Bronchial epithelial cell (primary cell): ENCODE measurements at regions not wholly inside any gene's neighbourhood (a gene's known extent, or its start where the extent isn't known, plus 50 kb on each side); places are given as distances from the start of the nearest gene placed in this dataset.

Source experiments
- DNase-seq: peaks from one replicate; pipeline ENCODE4 v3.0.0-alpha.2; 2010; ENCODE audit warnings: low read depth
- FAIRE-seq: peaks from 2 replicates; lab custom pipeline; 2011; peaks lifted over from hg19 to GRCh38; lab: Jason Lieb, UNC
- H3K27me3 ChIP-seq: 2 replicates; pipeline ENCODE4 v1.5.1; 2011; ENCODE audit warnings: low read length; ENCODE audit not compliant: control insufficient read depth, insufficient read depth
- H3K36me3 ChIP-seq: 2 replicates; pipeline ENCODE4 v1.5.1; 2011; ENCODE audit warnings: low read length; ENCODE audit not compliant: control insufficient read depth, insufficient read depth
- H3K4me3 ChIP-seq: 2 replicates; pipeline ENCODE4 v1.5.1; 2011; ENCODE audit warnings: mild to moderate bottlenecking, low read depth, low read length, control low read depth
- TF ChIP-seq, protein P1 (sequence below): IDR thresholded peaks from 2 replicates; pipeline ENCODE4 v1.5.1; 2011; ENCODE audit warnings: mild to moderate bottlenecking, moderate library complexity, low read length, control low read depth, inconsistent platforms; ENCODE audit not compliant: insufficient read depth, severe bottlenecking

DNA sequence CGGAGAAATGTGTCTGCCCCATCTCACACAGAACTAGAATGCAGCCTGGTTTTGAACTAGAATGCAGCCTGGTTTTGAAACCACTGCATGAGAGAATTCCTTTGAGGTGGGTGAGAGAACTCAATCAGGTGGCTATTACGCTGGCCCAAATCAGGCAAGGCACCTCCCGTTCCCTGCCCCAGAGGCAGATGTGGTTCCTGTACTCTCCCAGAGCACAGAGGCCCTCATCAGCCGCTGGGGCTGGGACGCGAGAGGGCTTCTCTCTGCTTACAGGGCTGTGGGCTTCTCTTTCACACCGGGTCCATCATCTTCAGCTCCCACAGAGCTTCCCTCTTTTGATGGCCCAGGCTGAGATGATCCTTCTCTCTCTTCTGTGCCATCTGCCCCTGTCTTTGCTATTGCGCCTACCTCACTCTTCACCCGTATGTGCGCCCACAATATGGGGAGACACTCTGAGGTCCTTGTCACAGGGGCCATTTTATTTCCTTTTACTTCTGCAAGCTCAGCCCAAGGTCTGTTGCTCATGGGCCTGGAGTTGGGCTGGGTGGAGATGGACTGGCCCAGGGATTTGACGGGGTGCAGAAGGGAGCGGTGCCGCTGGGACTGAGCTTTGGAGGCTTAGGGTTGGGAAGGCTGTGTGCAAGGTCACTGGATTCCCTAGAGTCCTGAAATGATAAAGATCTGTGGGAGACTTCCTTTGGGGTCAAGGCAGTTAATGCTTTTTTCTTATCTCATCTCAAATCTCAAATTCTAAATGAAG lies 84.4 kb upstream of the HS6ST1 start:
- H3K27me3 ChIP-seq, result no peaks in the 10 kb centered on the region
- no peak overlapping the region for H3K4me3 ChIP-seq
- FAIRE-seq (no peak), DNase-seq (no peak)
- H3K36me3 ChIP-seq, result no peaks in the 10 kb centered on the region
- TF ChIP-seq, protein P1, sequence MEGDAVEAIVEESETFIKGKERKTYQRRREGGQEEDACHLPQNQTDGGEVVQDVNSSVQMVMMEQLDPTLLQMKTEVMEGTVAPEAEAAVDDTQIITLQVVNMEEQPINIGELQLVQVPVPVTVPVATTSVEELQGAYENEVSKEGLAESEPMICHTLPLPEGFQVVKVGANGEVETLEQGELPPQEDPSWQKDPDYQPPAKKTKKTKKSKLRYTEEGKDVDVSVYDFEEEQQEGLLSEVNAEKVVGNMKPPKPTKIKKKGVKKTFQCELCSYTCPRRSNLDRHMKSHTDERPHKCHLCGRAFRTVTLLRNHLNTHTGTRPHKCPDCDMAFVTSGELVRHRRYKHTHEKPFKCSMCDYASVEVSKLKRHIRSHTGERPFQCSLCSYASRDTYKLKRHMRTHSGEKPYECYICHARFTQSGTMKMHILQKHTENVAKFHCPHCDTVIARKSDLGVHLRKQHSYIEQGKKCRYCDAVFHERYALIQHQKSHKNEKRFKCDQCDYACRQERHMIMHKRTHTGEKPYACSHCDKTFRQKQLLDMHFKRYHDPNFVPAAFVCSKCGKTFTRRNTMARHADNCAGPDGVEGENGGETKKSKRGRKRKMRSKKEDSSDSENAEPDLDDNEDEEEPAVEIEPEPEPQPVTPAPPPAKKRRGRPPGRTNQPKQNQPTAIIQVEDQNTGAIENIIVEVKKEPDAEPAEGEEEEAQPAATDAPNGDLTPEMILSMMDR, result no peak

DNA sequence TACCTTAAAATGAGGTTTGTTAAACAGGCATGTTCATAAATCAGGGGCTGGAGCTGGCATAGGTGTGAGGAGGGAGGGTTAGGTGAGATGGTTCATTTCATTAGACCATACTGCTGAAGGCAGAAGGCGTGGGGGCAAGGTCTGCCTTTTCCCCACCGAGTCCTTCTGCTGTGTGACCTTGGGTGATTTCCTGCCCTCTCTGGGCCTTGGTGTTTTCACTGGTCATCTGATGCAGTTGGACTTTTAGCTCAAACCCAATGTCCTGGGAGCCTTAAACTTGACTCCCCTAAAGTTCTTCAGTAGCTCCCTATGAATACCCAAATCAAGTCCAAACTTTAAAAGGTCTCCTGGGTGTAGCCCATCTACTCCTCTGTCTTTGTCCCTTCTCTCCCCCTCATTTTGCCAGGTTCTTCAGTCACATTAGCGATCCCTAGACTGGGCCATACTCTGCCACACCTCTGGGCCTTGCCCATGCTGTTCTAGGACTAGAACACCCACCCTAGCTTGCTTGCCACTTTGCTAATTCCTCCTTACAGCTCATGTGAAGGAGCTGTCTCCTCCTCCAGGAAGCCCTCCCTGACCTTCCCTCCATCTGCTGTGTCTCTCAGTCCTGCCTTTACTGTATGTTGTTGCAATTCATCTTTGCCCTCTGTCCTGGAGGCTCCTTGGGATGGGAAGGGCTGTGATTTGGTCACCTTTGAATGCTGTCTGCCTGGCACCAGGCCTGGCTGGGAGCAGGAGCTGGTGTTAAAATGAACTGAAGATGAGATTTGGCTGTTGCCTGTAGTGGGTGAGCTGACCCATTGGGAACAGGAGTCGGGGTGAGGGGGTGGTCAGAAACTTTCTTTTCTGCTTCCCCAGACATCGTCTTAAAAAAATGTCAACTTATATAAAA lies 85.4 kb upstream of the HS6ST1 start:
- DNase-seq (no peak), FAIRE-seq (no peak)
- no peaks in the 10 kb centered on the region for H3K27me3 ChIP-seq
- no peak overlapping the region for H3K4me3 ChIP-seq
- TF ChIP-seq, protein P1, result no peak
- H3K36me3 ChIP-seq, result no peaks in the 10 kb centered on the region

GRCh38 chr2:128404709-128405466 lies 86.2 kb upstream of the HS6ST1 start:
- TF ChIP-seq, protein P1, result no peak
- no peak for FAIRE-seq
- no peak for DNase-seq
- Histone ChIP-seq H3K36me3 (no peaks in the 10 kb centered on the region), H3K4me3 (no peak overlapping the region), H3K27me3 (no peaks in the 10 kb centered on the region)

GRCh38 chr2:128405467-128405900 lies 86.8 kb upstream of the HS6ST1 start:
- Histone ChIP-seq H3K27me3 (no peaks in the 10 kb centered on the region), H3K36me3 (no peaks in the 10 kb centered on the region), H3K4me3 (no peak overlapping the region)
- FAIRE-seq, result no peak
- no peak for DNase-seq
- TF ChIP-seq, protein P1, result no peak

- no peaks in the 10 kb centered on the region for H3K27me3 ChIP-seq
- DNase-seq, result no peak
- no peak overlapping the region for H3K4me3 ChIP-seq
- no peak for FAIRE-seq
- no peaks in the 10 kb centered on the region for H3K36me3 ChIP-seq
- TF ChIP-seq, protein P1, result no peak
Observed at GRCh38 chr2:128405981-128406613, 87.4 kb upstream of the HS6ST1 start.
